ENCODE measurements at regions not wholly inside any gene's neighbourhood (a gene's known extent, or its start where the extent isn't known, plus 50 kb on each side); places are given as distances from the start of the nearest gene placed in this dataset.

- no peak for TF ChIP-seq CTCF (IDR thresholded peaks at IDR 0.05; ENCODE audit: poor library complexity, severe bottlenecking)
- no peak for TF ChIP-seq REST (IDR thresholded peaks at IDR 0.05; ENCODE audit: borderline replicate concordance)
- TF ChIP-seq MXI1 (conservative IDR thresholded peaks at IDR 0.05; ENCODE audit: poor library complexity, severe bottlenecking): no peak
- TF ChIP-seq RAD21 (conservative IDR thresholded peaks at IDR 0.05): no peak
- TF ChIP-seq EP300 (conservative IDR thresholded peaks at IDR 0.05; ENCODE audit: poor library complexity, severe bottlenecking): no peak
- TF ChIP-seq TAF1 (IDR thresholded peaks at IDR 0.05; ENCODE audit: low read depth): no peak
- TF ChIP-seq EZH2 (IDR thresholded peaks at IDR 0.05; ENCODE audit: borderline replicate concordance, insufficient read depth, low read length, poor library complexity, severe bottlenecking): no peak
- TF ChIP-seq POLR2AphosphoS5 (IDR thresholded peaks at IDR 0.05): no peak
- TF ChIP-seq SMC3 (conservative IDR thresholded peaks at IDR 0.05; ENCODE audit: poor library complexity): no peak
- no peaks in the 10 kb centered on the region for H3K9me2 ChIP-seq (ENCODE audit: insufficient read depth, low read length)
- H4K20me1 ChIP-seq (ENCODE audit: insufficient read depth): no peaks in the 10 kb centered on the region
- H3K36me3 ChIP-seq (ENCODE audit: insufficient read depth, low read length): no peaks in the 10 kb centered on the region
- H3K27ac ChIP-seq (ENCODE audit: low read length): no peak overlapping the region
- no peaks in the 10 kb centered on the region for H3K27me3 ChIP-seq (ENCODE audit: insufficient read depth, low read depth, low read length)
- H2AFZ ChIP-seq (ENCODE audit: low read depth, low read length): no peak overlapping the region
- no peaks in the 10 kb centered on the region for H3K79me2 ChIP-seq (replicated peaks; ENCODE audit: insufficient read depth, low read length)
- no peak overlapping the region for H3K4me3 ChIP-seq (ENCODE audit: low read length)
- no peaks in the 10 kb centered on the region for H3K9me3 ChIP-seq (ENCODE audit: low read length)
- no peaks in the 10 kb centered on the region for H3F3A ChIP-seq (ENCODE audit: insufficient read depth, low read length, poor library complexity, severe bottlenecking)
- no peak overlapping the region for H3K9ac ChIP-seq (ENCODE audit: low read length)
- no peak overlapping the region for H3K4me2 ChIP-seq (ENCODE audit: low read length)
Observed at GRCh38 chr3:96072226-96072625, 742.2 kb upstream of the EPHA6 start.

- H3F3A ChIP-seq (ENCODE audit: insufficient read depth, low read length, poor library complexity, severe bottlenecking): no peaks in the 10 kb centered on the region
- TF ChIP-seq EP300 (conservative IDR thresholded peaks at IDR 0.05; ENCODE audit: poor library complexity, severe bottlenecking) (no peak), CTCF (IDR thresholded peaks at IDR 0.05; ENCODE audit: poor library complexity, severe bottlenecking) (no peak), SMC3 (conservative IDR thresholded peaks at IDR 0.05; ENCODE audit: poor library complexity) (no peak), MXI1 (conservative IDR thresholded peaks at IDR 0.05; ENCODE audit: poor library complexity, severe bottlenecking) (no peak)
- H2AFZ ChIP-seq (ENCODE audit: low read depth, low read length): no peak overlapping the region
- H3K27ac ChIP-seq (ENCODE audit: low read length): no peak overlapping the region
- no peak overlapping the region for H3K4me2 ChIP-seq (ENCODE audit: low read length)
- no peaks in the 10 kb centered on the region for H3K27me3 ChIP-seq (ENCODE audit: insufficient read depth, low read depth, low read length)
- H3K4me3 ChIP-seq (ENCODE audit: low read length): no peak overlapping the region
- H4K20me1 ChIP-seq (ENCODE audit: insufficient read depth): no peaks in the 10 kb centered on the region
- no peak overlapping the region for H3K9ac ChIP-seq (ENCODE audit: low read length)
- no peaks in the 10 kb centered on the region for H3K9me2 ChIP-seq (ENCODE audit: insufficient read depth, low read length)
- H3K9me3 ChIP-seq (ENCODE audit: low read length): no peaks in the 10 kb centered on the region
- no peaks in the 10 kb centered on the region for H3K79me2 ChIP-seq (replicated peaks; ENCODE audit: insufficient read depth, low read length)
- H3K36me3 ChIP-seq (ENCODE audit: insufficient read depth, low read length): no peaks in the 10 kb centered on the region
Observed at GRCh38 chr3:96083610-96084009, 730.8 kb upstream of the EPHA6 start.
